Activated CD4-positive, alpha-beta T cell treated with anti-CD3 and anti-CD28 coated beads for 36 hours (primary cell): ENCODE measurements at regions not wholly inside any gene's neighbourhood (a gene's known extent, or its start where the extent isn't known, plus 50 kb on each side); places are given as distances from the start of the nearest gene placed in this dataset.

Experiments
- ATAC-seq: fragments of 200-7000 bp; cut with Tn5 transposase; one replicate; pipeline ENCODE4 v1.10.0; 2021; ENCODE audit warnings: mild to moderate bottlenecking, moderate library complexity
- CTCF ChIA-PET: fragments of 350-600 bp; sonication (Branson Sonifier 250); formaldehyde crosslinking; loops from one replicate; lab custom pipeline; 2021; ENCODE audit warnings: antibody characterized with exemption; lab: Charles Lee
- POLR2A ChIA-PET: fragments of 350-600 bp; sonication (Branson Sonifier 250); formaldehyde crosslinking; loops from one replicate; lab custom pipeline; 2021; ENCODE audit warnings: antibody characterized with exemption, inconsistent platforms; lab: Charles Lee
- DNase-seq: peaks from one replicate; pipeline ENCODE4 v3.0.0-alpha.2; 2020
- H3K27ac Mint-ChIP-seq: one replicate; pipeline ENCODE4 v1.8.0; 2021; ENCODE audit warnings: mixed read lengths
- H3K27me3 Mint-ChIP-seq: one replicate; pipeline ENCODE4 v1.8.0; 2021; ENCODE audit warnings: mixed read lengths
- H3K36me3 Mint-ChIP-seq: one replicate; pipeline ENCODE4 v1.8.0; 2021; ENCODE audit warnings: low read depth, mixed read lengths
- H3K4me1 Mint-ChIP-seq: one replicate; pipeline ENCODE4 v1.8.0; 2021; ENCODE audit warnings: mixed read lengths
- H3K4me3 Mint-ChIP-seq: one replicate; pipeline ENCODE4 v1.8.0; 2021; ENCODE audit warnings: mild to moderate bottlenecking, moderate library complexity, mixed read lengths
- H3K9me3 Mint-ChIP-seq: one replicate; pipeline ENCODE4 v1.8.0; 2021; ENCODE audit warnings: low read depth, mixed read lengths
- intact Hi-C, 2 experiments: fragments of 100-400 bp; cut with DNase I in 1 of 2; cut with micrococcal nuclease in 1 of 2; formaldehyde crosslinking; loops; one replicate each; pipeline versions ENCODE4 v1.14.2 to v1.15.1; 2022 to 2024; cut with DNase I, micrococcal nuclease

GRCh38 chr5:34499001-34499734 is 157.0 kb upstream of the RAI14 start:
- ChIA-PET POLR2A (interaction anchor here (0.6 to 0.8 kb wide), 2 partner anchors 407 to 416 kb away, joined by 4 to 5 read pairs; partner anchors contain the start of genes BRIX1 and RAD1), CTCF (interaction anchor here (0.8 to 1.5 kb wide), 4 partner anchors 10 to 399 kb away, joined by 3 to 8 read pairs (median 4); no protein-coding TSS in a partner anchor)
- Mint-ChIP-seq H3K27ac (peak overlapping the region; percentile 61), H3K27me3 (peaks cover 21% of the 10 kb centered on the region), H3K9me3 (no peaks in the 10 kb centered on the region), H3K4me3 (no peak overlapping the region), H3K36me3 (no peaks in the 10 kb centered on the region), H3K4me1 (peaks cover 12% of the 10 kb centered on the region)
- ATAC-seq (peak; percentile 96), DNase-seq (peak; percentile 40)
- intact Hi-C loops = loop anchor here (1.0 to 2.0 kb wide), 3 partner anchors 18 to 38 kb away; no protein-coding TSS in a partner anchor

GRCh38 chr5:34500236-34500847 is 155.8 kb upstream of the RAI14 start:
- ChIA-PET CTCF (interaction anchor here (0.6 to 1.7 kb wide), 7 partner anchors 11 to 398 kb away, joined by 3 to 6 read pairs (median 4); no protein-coding TSS in a partner anchor), POLR2A (no interaction called here)
- intact Hi-C loops = no loop called here
- Mint-ChIP-seq H3K27me3 (peaks cover 22% of the 10 kb centered on the region), H3K36me3 (no peaks in the 10 kb centered on the region), H3K4me1 (peaks cover 12% of the 10 kb centered on the region), H3K27ac (no peak overlapping the region), H3K9me3 (no peaks in the 10 kb centered on the region), H3K4me3 (no peak overlapping the region)
- DNase-seq (no peak), ATAC-seq (no peak)

GRCh38 chr5:34501016-34501415 is 155.1 kb upstream of the RAI14 start:
- Mint-ChIP-seq H3K27me3 (peaks cover 26% of the 10 kb centered on the region), H3K36me3 (no peaks in the 10 kb centered on the region)
- CTCF ChIA-PET = interaction anchor here (0.7 to 1.7 kb wide), 6 partner anchors 11 to 397 kb away, joined by 3 to 6 read pairs (median 4); no protein-coding TSS in a partner anchor

GRCh38 chr5:34501840-34502239 is 154.3 kb upstream of the RAI14 start:
- H3K36me3 Mint-ChIP-seq = no peaks in the 10 kb centered on the region
- ChIA-PET CTCF (no interaction called here), POLR2A (no interaction called here)
- peaks cover 32% of the 10 kb centered on the region for H3K27me3 Mint-ChIP-seq
- no peaks in the 10 kb centered on the region for H3K9me3 Mint-ChIP-seq
- DNase-seq = no peak
- H3K27ac Mint-ChIP-seq = no peak overlapping the region
- intact Hi-C loops = no loop called here
- H3K4me3 Mint-ChIP-seq = no peak overlapping the region
- no peak for ATAC-seq
- peaks cover 12% of the 10 kb centered on the region for H3K4me1 Mint-ChIP-seq

More at GRCh38 chr5:34501016-34501415, 155.1 kb upstream of the RAI14 start:
- no peak for DNase-seq
- Mint-ChIP-seq H3K4me3 (no peak overlapping the region), H3K4me1 (peaks cover 12% of the 10 kb centered on the region), H3K27ac (no peak overlapping the region), H3K9me3 (no peaks in the 10 kb centered on the region)
- no peak for ATAC-seq
- intact Hi-C loops = no loop called here
- POLR2A ChIA-PET = no interaction called here

- H3K4me3 Mint-ChIP-seq = no peak overlapping the region
Measured at GRCh38 chr5:34502581-34502980, 153.5 kb upstream of the RAI14 start.

GRCh38 chr5:34503379-34504253 is 152.5 kb upstream of the RAI14 start:
- CTCF ChIA-PET = interaction anchor here (1.4 to 1.6 kb wide), 2 partner anchors 17 to 28 kb away, joined by 4 to 6 read pairs; no protein-coding TSS in a partner anchor
- H3K4me3 Mint-ChIP-seq = no peak overlapping the region
- no peaks in the 10 kb centered on the region for H3K36me3 Mint-ChIP-seq
- H3K27me3 Mint-ChIP-seq = peaks cover 32% of the 10 kb centered on the region
- POLR2A ChIA-PET = no interaction called here
- no peaks in the 10 kb centered on the region for H3K9me3 Mint-ChIP-seq
- ATAC-seq (no peak), DNase-seq (no peak)
- H3K4me1 Mint-ChIP-seq = peaks cover 10% of the 10 kb centered on the region
- intact Hi-C loops = no loop called here
- no peak overlapping the region for H3K27ac Mint-ChIP-seq

More at GRCh38 chr5:34502581-34502980, 153.5 kb upstream of the RAI14 start:
- POLR2A ChIA-PET = no interaction called here
- intact Hi-C loops = no loop called here
- no peak overlapping the region for H3K27ac Mint-ChIP-seq
- H3K4me1 Mint-ChIP-seq = peaks cover 12% of the 10 kb centered on the region
- H3K9me3 Mint-ChIP-seq = no peaks in the 10 kb centered on the region
- ATAC-seq (no peak), DNase-seq (no peak)
- CTCF ChIA-PET = interaction anchor here (1.4 kb wide), 1 partner anchor 27 kb away, joined by 6 read pairs; no protein-coding TSS in a partner anchor
- no peaks in the 10 kb centered on the region for H3K36me3 Mint-ChIP-seq
- peaks cover 32% of the 10 kb centered on the region for H3K27me3 Mint-ChIP-seq

- CTCF ChIA-PET = interaction anchor here (1.2 kb wide), 1 partner anchor 29 kb away, joined by 3 read pairs; no protein-coding TSS in a partner anchor
- intact Hi-C loops = no loop called here
- Mint-ChIP-seq H3K4me3 (no peak overlapping the region), H3K4me1 (no peaks in the 10 kb centered on the region), H3K9me3 (no peaks in the 10 kb centered on the region), H3K27me3 (peaks cover 34% of the 10 kb centered on the region), H3K36me3 (no peaks in the 10 kb centered on the region), H3K27ac (no peak overlapping the region)
- DNase-seq (no peak), ATAC-seq (no peak)
- POLR2A ChIA-PET = no interaction called here
Measured at GRCh38 chr5:34504967-34505366, 151.2 kb upstream of the RAI14 start.

- no peak for ATAC-seq
- Mint-ChIP-seq H3K9me3 (no peaks in the 10 kb centered on the region), H3K27me3 (peaks cover 31% of the 10 kb centered on the region), H3K4me1 (no peaks in the 10 kb centered on the region), H3K27ac (no peak overlapping the region), H3K4me3 (no peak overlapping the region), H3K36me3 (no peaks in the 10 kb centered on the region)
- intact Hi-C loops = no loop called here
- ChIA-PET CTCF (interaction anchor here (0.7 to 1.2 kb wide), 2 partner anchors 11 to 30 kb away, joined by 3 read pairs; no protein-coding TSS in a partner anchor), POLR2A (no interaction called here)
- no peak for DNase-seq
Measured at GRCh38 chr5:34505731-34506130, 150.4 kb upstream of the RAI14 start.

- DNase-seq = no peak
- no peaks in the 10 kb centered on the region for H3K4me1 Mint-ChIP-seq
- no peak for ATAC-seq
- POLR2A ChIA-PET = no interaction called here
- H3K36me3 Mint-ChIP-seq = no peaks in the 10 kb centered on the region
- H3K27ac Mint-ChIP-seq = no peak overlapping the region
- H3K4me3 Mint-ChIP-seq = no peak overlapping the region
- peaks cover 27% of the 10 kb centered on the region for H3K27me3 Mint-ChIP-seq
- CTCF ChIA-PET = no interaction called here
- no peaks in the 10 kb centered on the region for H3K9me3 Mint-ChIP-seq
- intact Hi-C loops = no loop called here
Measured at GRCh38 chr5:34507933-34508332, 148.2 kb upstream of the RAI14 start.

GRCh38 chr5:34509392-34509791 is 146.7 kb upstream of the RAI14 start:
- Mint-ChIP-seq H3K36me3 (no peaks in the 10 kb centered on the region), H3K27ac (no peak overlapping the region), H3K27me3 (peaks cover 19% of the 10 kb centered on the region), H3K4me1 (no peaks in the 10 kb centered on the region), H3K4me3 (no peak overlapping the region), H3K9me3 (no peaks in the 10 kb centered on the region)
- CTCF ChIA-PET = interaction anchor here (1.2 kb wide), 1 partner anchor 24 kb away, joined by 3 read pairs; no protein-coding TSS in a partner anchor
- no peak for ATAC-seq
- intact Hi-C loops = no loop called here
- no peak for DNase-seq
- POLR2A ChIA-PET = no interaction called here

- Mint-ChIP-seq H3K4me1 (no peaks in the 10 kb centered on the region), H3K4me3 (no peak overlapping the region), H3K27ac (no peak overlapping the region), H3K36me3 (no peaks in the 10 kb centered on the region), H3K9me3 (no peaks in the 10 kb centered on the region), H3K27me3 (peaks cover 19% of the 10 kb centered on the region)
- intact Hi-C loops = no loop called here
- no peak for ATAC-seq
- POLR2A ChIA-PET = no interaction called here
- DNase-seq = no peak
- CTCF ChIA-PET = interaction anchor here (0.9 to 1.0 kb wide), 3 partner anchors 10 to 35 kb away, joined by 3 read pairs; no protein-coding TSS in a partner anchor
Measured at GRCh38 chr5:34510002-34510401, 146.1 kb upstream of the RAI14 start.
